ENCODE measurements at regions not wholly inside any gene's neighbourhood (a gene's known extent, or its start where the extent isn't known, plus 50 kb on each side); places are given as distances from the start of the nearest gene placed in this dataset.
"Not testable (repeated sequence)": the region's sequence is repeated elsewhere in the genome, so short reads cannot be mapped to it uniquely, and the experiment has no call there.

DNA sequence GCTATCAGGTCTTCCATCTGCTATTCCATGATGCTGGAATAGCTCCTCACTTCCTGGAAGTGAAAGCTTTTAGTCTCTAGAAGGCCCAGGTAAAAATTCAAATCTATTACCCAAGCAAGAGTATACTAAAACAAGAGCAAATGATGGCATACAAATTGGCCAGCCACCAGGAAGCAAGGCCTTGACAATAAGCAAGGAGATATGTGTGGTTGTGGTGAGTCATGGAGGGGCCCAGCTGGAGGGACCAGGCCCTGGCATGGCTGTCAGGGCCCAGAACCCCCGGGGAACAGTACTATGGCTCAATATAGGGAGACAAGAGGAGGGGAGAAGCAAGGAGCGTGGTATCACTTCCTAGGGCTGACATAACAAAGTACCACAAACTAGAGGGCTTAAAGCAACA lies 358.7 kb downstream of the RRAGC start:
- DNase-seq (ENCODE audit: low spot score) = no peak

DNA sequence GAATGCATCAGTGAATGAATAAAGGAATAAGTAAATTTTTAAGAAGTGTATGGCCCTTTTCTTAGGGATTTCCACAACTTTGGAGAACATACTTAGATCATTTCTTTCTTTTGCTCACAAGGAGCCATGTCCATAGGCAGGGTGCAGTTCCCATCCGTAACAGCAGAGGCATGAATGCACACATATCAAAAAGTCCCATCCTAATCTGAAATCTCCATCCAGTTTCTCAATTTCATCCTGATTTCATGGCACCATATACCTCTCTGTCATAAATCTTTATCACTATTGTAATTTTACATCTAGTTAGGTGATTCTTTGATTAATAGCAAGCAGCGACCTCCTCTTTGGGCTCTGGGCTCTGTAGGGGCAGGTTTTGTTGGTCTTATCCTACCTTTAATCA lies 359.2 kb downstream of the RRAGC start:
- no peak for DNase-seq (ENCODE audit: low spot score)

DNA sequence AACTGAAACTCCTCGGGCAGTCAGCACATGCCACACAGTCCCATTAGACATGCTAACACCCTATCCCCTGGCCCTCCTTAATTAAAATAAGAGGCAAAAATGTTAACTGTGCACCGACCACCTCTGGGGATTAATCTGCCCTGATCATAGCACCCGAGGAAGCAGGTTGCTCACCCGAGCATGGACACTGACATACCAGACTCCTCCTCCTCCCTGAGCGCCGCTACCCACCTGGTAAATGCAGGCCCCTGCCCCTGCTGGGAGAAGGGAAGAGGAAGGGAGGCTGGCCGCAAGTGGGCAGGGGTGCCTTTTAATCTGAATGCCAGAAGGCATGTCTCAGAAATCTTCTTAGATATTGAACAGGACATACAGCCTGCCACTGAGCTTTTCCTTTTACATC lies 360.9 kb downstream of the RRAGC start:
- DNase-seq (ENCODE audit: low spot score) = no peak

DNA sequence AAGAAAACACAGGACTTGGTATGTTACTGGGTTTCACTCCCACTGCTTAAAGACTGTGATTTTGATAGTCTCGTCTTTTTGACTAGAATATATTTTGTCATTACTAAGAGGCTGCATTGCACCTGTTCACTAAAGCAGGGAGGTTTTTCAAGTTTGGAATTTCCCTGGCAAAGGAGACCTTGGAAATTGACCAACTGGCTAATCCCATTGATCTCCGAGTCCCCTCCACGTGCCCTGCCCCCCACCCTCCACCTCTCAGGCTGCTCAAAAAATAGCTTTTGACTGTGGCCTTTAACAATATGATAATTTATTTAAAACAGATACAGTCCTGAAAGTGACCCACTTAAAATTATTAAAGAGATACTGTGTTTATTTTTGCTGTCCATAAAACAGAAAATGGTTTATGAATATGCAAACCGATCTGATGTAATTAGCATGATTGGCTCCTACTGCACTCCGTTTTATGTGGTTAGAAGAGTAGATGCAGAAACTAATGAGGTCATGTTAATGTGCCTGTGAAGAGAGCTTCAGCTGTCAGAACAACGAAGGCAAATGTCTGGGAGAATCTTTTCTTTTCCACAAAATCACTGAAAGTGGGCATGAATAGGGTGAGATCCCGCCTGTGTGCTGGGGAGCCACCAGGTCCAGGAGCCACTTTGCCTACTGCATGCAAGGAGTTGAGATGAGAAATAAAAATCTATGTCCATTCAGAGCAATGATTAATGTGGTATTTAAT lies 361.5 kb downstream of the RRAGC start:
- DNase-seq (ENCODE audit: low spot score) = no peak

DNA sequence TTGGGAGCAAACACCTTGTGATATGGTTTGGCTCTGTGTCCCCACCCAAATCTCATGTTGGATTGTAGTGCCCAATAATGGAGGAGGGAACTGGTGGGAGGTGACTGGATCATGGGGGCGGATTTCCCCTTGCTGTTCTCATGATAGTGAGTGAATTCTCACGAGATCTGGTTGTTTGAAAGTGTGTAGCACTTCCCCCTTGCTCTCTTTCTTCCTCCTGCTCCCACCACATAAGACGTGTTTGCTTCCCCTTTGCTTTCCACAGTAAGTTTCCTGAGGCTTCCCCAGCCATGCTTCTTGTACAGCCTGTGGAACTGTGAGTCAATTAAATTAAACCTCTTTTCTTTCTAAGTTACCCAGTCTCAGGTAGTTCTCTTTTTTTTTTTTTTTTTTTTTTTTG lies 366.3 kb downstream of the RRAGC start:
- not testable (repeated sequence) for DNase-seq (ENCODE audit: low spot score)

DNA sequence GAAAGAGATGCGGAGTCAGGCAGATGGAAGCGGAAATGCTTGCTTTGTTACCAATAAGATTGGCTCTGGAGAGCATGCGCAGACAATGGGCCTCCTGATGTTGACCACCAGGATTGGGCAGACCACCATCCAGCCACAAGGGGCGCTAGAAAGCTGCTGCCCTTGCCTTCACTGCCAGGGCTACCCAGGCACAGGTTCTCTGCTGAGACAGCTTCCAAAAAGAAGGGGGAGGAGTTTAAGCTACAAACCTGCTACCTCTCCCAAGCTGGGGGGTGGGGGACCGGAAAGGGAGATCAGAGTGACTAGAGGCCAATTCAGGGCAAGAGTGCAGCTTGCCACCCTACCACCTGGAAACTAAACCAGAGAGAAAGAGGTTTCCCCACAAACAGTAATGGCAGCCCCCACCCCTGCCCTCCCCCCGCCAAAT lies 369.7 kb downstream of the RRAGC start:
- peak; percentile 2 for DNase-seq (ENCODE audit: low spot score)

DNA sequence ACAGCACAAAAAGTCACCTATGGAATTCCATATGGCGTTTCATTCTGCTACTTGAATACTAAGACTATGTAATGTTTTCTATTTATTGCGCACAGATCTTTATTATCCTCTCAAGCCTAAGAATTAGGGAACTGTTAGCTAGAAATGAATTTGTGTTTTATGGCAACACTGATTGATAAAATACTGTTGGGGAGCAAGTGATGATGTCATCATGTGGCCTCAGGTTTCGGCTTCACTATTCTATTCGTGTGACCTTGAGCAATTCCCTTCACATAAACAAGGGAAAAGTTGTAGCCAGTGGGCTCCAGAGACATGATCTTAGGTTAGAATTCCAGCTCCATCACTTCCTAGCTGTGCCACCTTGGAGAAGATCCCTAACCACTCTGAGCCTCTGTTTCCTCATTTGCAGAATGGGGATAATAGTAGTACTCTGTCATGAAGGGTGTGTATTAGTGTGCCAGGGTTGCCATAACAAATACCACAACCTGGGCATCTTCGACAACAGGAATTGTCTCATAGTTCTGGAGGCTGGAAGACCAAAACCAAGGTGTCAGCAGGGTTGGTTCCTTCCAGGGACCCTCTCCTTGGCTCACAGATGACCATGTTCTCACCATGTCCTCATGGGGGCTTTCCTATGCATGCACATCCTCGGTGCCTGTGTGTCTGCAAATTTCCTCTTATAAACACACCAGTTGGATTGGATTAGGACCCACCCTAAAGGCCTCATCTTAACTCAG lies 371.2 kb downstream of the RRAGC start:
- no peak for DNase-seq (ENCODE audit: low spot score)

DNA sequence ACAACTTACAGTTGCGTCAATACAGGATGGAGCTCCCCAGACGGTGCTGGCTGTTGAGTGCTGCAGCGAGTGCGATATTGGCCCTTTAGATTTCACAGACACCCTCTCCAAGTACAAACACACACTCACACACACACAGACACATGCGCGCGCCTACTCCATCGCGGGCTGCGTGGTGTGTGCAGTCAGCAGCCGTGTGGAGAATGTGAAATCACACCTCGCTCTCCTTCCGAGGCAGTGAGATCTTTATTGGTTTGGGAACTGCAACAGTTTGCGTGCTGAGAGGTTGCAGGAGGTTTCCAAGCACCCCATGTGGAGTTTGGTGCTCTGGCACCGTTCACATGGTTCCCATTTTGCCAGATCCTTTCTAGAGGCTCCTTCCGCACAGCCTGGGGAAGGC lies 372.2 kb downstream of the RRAGC start:
- no peak for DNase-seq (ENCODE audit: low spot score)

DNA sequence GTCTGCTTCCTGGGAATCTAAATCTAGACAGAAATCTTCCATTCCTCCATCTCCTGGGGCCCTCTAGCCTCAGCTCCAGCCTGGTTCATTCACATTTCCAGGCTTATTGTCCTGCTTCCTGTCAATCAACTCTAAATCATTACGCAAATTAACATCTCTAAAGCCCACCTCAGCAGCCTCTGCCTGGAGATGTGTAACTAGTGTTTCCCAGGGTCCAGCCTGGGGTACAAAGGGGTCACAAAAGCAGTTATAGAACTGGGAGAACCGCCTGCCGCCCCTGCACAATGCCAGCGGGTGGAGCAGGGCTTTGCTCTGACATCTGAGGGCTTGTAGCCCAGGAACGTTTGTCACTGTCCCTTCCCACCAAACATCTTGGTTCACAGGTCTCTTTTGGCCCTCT lies 373.5 kb downstream of the RRAGC start:
- DNase-seq (ENCODE audit: low spot score) = no peak

DNA sequence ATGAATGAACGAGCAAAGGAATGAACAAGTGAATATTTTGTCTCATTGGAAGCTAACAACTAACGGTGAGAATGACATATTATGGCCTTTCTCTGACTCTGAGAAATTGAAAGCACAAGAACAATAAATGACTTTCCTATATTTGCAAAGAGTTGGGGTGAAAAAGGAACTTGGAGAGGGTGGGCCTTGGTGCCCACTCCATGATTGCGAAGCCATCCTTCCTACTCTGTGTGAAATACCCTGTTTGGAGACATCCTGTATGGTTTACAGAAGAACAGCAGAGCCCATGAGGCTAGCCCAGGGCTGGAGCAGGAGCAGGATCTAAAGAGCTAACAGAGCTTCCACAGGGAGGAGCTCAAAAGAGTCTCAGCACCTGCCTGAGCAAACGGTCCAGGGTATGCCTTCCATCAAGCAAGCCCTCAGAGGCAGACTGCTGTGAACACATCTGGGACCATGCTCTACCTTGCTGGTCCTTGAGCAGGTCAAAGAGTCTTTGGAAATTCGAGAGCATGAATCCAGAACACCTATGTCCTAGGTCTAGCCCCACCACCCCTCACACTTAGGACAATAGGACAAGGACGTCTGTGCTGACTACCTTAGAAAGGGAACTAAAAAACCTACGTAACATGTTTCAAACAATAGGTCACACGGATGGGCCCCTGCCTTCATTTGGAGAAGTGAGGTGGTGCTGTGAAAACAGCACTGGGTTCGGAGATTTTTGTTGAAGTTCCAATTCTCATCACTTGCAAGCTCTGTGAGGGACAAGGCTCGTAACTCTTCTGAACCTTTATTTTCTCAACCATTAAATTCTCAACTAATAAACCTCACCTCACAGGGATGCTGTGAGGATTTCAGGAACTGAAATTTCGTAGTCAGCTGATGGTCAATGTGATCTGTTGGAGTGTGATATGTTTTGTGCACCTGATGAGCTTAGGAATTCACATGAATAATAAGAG lies 377.4 kb downstream of the RRAGC start:
- no peak for DNase-seq (ENCODE audit: low spot score)

DNA sequence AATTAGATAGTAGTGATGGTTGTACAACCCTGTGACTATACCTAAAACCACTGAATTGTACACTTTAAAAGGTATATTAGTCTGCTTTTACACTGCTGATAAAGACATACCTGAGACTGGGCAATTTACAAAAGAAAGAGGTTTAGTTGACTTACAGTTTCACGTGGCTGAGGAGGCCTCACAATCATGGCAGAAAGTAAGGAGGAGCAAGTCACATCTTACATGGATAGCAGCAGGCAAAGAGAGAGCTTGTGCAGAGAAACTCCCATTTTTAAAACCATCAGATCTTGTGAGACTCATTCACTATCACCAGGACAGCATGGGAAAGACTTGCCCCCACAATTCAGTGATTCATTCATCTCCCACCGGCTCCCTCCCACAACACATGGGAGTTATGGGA lies 379.9 kb downstream of the RRAGC start:
- not testable (repeated sequence) for DNase-seq (ENCODE audit: low spot score)

DNA sequence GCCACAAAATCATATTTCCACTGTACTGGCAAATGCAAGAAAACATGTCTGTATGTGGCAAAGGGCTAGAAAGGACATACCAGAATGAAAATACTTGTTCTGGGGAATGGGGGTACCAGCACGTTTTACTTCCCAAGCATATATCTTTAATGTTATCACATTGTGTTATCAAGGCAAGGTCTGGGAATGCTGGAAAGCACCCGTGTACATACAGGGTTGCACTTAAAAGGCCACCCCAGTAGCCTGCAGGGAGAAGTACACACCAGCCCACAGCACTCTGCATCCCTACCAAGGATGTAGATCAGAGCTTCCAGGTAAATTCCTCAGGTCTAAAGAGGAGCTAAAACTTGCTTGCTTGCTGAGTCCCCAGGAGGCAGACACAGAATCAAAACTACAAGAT lies 381.8 kb downstream of the RRAGC start:
- no peak for DNase-seq (ENCODE audit: low spot score)

DNA sequence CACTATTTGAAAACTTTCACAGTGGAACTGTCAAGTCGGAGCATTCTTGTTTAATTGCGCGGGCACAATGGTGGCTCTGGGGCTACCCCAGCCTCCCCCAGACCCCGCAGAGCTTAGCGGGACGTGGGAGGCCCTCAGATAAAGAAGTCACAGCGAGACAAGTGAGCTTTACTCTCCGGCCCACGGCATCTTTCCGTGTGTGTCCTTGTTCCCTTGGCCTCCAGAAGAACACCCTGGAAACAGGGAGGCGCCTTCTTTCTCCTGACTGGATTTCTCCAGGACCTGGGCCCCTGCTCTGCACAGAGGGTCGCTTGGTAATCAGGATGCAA lies 382.8 kb downstream of the RRAGC start:
- no peak for DNase-seq (ENCODE audit: low spot score)

DNA sequence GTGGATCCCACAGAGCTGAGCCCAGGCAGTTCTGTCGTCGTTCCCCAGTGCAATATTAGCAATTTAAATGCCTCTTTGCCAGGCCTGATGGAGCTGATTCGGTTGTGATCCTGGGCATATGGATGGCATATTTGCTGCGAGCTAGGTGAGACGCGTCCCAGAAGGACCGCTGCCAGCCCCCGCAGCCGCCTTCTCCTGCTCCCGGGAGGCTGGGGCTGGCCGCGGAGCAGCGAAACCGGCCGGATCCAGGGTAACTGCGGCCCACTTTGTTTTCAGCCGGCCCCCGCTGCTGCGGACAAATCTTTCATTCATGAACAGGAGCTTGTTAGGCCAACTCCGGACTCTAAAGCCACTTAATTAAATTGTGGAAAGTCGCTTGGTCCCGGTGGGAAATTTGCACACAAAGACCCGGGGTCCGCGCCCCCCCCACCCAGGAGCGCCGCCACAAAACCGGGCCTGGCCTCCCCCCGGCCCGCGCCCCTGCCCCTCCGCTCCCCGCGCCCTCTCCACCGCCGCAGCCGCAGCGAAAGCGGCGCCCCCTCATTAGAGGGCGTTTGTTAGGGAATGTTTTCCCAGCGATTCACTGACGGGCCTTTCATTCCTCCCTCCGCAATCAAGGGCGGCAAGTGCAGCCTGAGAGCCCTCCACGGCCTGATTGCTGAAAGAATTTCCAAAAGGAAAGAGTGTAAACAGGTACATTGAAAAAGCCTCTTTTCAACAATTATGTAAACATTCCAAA lies 383.3 kb downstream of the RRAGC start:
- no peak for DNase-seq (ENCODE audit: low spot score)

DNA sequence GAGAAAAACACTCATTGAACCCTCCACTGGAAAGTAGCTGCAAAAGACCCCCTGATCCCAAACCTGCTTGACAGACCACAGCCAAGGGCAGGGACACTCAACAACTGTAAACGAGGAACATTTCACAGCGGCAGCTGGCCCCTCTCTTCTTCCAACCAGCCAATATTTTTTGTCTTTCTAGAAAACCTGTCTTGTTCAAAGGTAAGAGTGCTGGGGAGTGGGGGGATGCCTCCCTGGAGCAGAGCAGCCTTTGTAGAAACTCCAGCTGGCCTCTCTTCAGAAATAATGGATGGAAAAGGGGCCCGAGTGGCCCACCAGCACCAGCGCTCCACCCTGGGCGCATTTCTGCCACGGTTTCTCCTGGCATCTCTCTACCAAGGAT lies 384.0 kb downstream of the RRAGC start:
- no peak for DNase-seq (ENCODE audit: low spot score)

DNA sequence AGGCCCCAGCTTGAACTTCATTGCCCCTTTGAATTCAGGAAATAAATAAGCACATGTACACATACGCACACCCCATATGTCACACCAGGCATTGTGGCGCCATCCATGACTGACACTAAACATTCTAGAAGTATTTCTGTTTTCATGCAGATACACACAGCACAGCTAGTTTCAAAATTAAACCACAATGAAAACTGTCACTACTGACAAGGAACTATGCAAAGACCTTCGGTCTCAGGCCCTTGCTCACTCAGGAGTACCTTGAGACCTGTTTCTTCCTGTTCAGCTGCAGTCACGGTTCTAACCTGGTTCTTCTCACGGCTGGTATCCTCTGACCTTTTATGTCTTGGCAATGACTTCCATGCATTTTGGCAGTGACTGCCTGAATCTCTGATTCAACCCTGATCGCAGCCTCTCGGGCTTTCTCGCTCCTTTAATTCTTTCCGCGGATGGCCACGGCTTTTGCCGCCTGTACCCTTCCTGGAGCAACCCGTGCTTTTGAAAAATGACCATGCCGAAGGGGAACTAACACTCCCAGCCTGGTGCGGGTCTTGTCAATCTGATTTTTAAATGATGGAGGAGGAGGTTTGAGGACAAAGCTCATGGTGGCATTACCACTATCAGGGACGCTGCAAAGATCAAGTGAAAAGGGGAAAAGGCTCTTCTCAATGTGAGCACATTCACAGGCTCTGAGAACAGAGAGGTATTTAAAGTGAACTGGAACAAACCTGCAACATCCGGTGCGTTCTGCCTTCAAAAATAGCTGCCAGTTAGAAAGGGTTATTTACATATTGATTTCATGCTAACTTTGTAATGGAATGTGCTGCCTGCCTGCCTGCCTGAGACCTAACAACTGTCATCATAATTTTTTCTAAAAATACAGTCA lies 384.6 kb downstream of the RRAGC start:
- DNase-seq (ENCODE audit: low spot score) = no peak

DNA sequence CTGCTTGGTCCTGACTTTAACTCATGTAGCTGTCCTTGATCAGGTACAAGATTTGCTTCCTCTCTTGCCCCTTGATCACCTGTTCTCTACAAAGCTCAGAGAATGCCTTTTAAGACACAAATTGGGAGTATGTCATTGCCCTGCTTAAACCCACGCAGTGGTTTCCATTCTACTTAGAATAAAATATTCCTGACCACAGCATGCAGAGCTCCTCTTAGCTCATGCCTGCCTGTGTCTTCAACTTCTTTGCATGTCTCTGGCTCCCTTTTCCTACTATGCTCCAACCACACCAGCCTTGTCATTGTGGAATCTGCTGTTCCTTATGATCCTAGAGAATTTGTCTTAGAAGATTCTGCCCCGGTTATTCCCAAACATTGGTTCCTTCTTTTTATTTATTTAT lies 393.1 kb downstream of the RRAGC start:
- no peak for DNase-seq (ENCODE audit: low spot score)

DNA sequence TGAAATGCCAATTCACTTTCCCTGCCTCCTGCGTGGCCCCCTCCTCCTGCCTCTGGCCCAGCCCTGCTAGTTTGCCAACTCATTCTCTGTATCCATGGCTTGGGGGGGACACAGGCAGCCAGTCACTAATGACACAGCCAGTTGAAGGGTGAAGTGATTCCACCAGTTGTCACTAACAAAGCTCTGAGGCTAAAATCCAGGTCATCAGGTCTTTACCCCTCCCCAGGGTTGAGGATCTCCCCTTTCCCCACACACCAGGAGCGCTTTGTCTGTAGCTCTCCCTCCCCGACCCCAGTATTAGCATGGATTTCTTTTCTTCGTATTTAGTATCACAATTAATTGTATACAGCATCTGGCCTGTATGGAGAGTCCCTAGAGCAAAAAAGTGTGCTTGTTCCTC lies 394.1 kb downstream of the RRAGC start:
- DNase-seq (ENCODE audit: low spot score) = no peak

DNA sequence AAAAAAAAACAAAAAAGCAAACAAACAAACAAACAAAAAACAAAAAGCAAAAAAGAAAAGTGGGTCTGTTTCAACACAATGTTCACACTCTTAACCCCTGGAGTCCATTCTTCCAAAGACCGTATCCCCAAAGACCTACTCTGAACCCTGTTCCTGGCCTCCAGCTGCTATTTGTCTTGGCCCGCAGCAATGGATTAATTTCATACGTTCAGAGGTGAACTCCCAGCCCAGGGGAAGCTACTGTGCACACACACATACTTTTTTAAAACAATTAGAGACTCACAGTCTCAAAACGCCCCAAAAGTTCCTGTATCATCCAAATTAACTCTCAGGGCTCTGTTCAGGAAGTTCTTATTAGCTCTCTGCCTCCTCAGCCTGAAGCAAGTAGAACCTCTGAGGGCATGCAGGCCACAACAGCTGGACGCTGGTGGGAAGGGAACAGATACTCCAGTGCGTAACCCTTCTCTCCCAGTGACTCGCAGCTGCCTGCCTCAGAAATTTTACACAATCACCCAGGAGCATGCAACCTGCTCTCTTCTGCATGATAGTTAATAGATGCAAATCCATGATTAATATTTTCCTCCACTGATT lies 395.4 kb downstream of the RRAGC start:
- DNase-seq (ENCODE audit: low spot score) = no peak

DNA sequence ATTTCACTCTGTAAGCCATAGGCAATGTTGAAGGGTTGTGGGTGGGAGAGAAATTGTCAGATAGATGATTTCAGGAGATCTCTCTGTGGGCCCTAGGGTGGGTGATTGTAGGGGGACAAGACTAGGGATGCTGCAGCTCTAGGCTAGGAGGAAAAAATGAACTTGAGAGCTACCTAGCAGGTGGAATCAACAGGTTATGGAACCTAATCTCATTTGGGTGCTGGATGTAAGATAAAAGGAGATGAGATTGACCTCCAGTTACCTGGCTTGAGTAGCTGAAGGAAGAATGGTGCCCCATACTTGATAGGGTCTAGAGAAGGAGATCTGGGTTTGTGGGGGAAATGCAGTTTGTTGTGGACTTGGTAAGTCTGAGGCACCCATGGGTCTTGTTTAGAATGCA lies 396.5 kb downstream of the RRAGC start:
- DNase-seq (ENCODE audit: low spot score) = no peak

DNA sequence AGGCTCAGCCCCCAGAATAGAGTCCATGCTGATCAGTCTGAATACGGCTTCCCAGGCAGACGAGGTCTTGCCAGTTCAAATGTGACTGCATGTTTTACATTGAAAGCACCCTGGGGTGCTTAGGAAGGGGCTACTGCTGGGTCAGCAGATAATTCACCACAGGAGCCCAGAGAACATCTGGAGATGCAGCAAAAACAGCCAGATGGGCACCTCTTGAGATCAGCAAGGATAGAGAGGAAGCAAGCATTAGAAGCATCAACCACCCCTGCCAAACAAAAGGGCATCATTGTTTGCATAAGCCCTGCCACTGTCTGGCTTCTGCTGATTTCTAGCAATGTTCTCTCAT lies 403.1 kb downstream of the RRAGC start:
- DNase-seq (ENCODE audit: low spot score) = no peak

All from kidney capillary endothelial cell (primary cell).